ENCODE measurements at regions not wholly inside any gene's neighbourhood (a gene's known extent, or its start where the extent isn't known, plus 50 kb on each side); places are given as distances from the start of the nearest gene placed in this dataset.

GRCh38 chr15:46918462-46919140 lies 798.7 kb upstream of the SEMA6D start:
- 85% methylated on average over 20 of the region's 20 CpGs for WGBS
- Histone ChIP-seq H3K27me3 (ENCODE audit: control insufficient read depth in 4 of 4, insufficient read depth in 4 of 4, low read length in 3 of 4) (no peaks in the 10 kb centered on the region), H3K36me3 (ENCODE audit: control insufficient read depth in 4 of 4, insufficient read depth in 3 of 4, low read depth in 1 of 4, low read length in 3 of 4) (no peaks in the 10 kb centered on the region), H3K4me1 (ENCODE audit: control insufficient read depth in 4 of 4, insufficient read depth in 4 of 4, low read length in 3 of 4) (no peaks in the 10 kb centered on the region), H3K4me3 (ENCODE audit: low read depth in 1 of 3, low read length in 3 of 3) (no peak overlapping the region), H3K27ac (ENCODE audit: low read depth in 1 of 2, low read length in 2 of 2) (no peak overlapping the region), H3K9me3 (ENCODE audit: control insufficient read depth in 4 of 4, low read length in 3 of 4) (no peaks in the 10 kb centered on the region), H3K9ac (ENCODE audit: low read depth in 1 of 2, low read length in 2 of 2) (no peak overlapping the region)
- DNase-seq (ENCODE audit: low spot score): no peak
- no peak for TF ChIP-seq REST (IDR thresholded peaks at IDR 0.05)
- no peak for TF ChIP-seq HNF4G (IDR thresholded peaks at IDR 0.05)
- no peak for TF ChIP-seq NR2F2 (IDR thresholded peaks at IDR 0.05)
- TF ChIP-seq RAD21 (IDR thresholded peaks at IDR 0.05): no peak
- TF ChIP-seq ATF3 (IDR thresholded peaks at IDR 0.05): no peak
- TF ChIP-seq FOXA2 (IDR thresholded peaks at IDR 0.05): no peak
- TF ChIP-seq EGR1 (IDR thresholded peaks at IDR 0.05; ENCODE audit: low read depth in 2 of 2): no peak
- no peak for TF ChIP-seq YY1 (IDR thresholded peaks at IDR 0.05)
- TF ChIP-seq CTCF (IDR thresholded peaks at IDR 0.05; ENCODE audit: low read depth, low read length, missing input control): no peak
- TF ChIP-seq RXRA (IDR thresholded peaks at IDR 0.05): no peak
- no peak for TF ChIP-seq SP1 (IDR thresholded peaks at IDR 0.05)
- no peak for TF ChIP-seq GABPA (IDR thresholded peaks at IDR 0.05 in 1 of 2, conservative IDR thresholded peaks at IDR 0.05 in 1 of 2)
- TF ChIP-seq FOXA1 (IDR thresholded peaks at IDR 0.05): no peak
- no peak for TF ChIP-seq MAX (IDR thresholded peaks at IDR 0.05)
- no peak for TF ChIP-seq HNF4A (conservative IDR thresholded peaks at IDR 0.05)
- no peak for TF ChIP-seq TAF1 (conservative IDR thresholded peaks at IDR 0.05)
- TF ChIP-seq JUND (IDR thresholded peaks at IDR 0.05): no peak
- TF ChIP-seq ZBTB33 (IDR thresholded peaks at IDR 0.05): no peak
